ENCODE measurements at regions not wholly inside any gene's neighbourhood (a gene's known extent, or its start where the extent isn't known, plus 50 kb on each side); places are given as distances from the start of the nearest gene placed in this dataset.
"Not testable (repeated sequence)": the region's sequence is repeated elsewhere in the genome, so short reads cannot be mapped to it uniquely, and the experiment has no call there.

GRCh38 chr5:87217480-87217879, 50.2 kb upstream of the RASA1 start:
- H3K4me1 ChIP-seq (ENCODE audit: control insufficient read depth, insufficient read depth, low read length, poor library complexity, severe bottlenecking); H3K36me3 ChIP-seq (ENCODE audit: control insufficient read depth, insufficient read depth, low read length); H3K4me3 ChIP-seq (ENCODE audit: extremely low read depth, insufficient read depth, low read length, poor library complexity, severe bottlenecking); H3K27ac ChIP-seq (ENCODE audit: low read depth, low read length, severe bottlenecking); H3K9me3 ChIP-seq (ENCODE audit: control insufficient read depth, low read length): not testable (repeated sequence)
- WGBS, 2 experiments (ENCODE audit: insufficient coverage in 2 of 2) = 70 to 80% methylated on average over 3 of the region's 4 CpGs

Data from mesodermal cell (in vitro differentiated cells).